Mesendoderm (in vitro differentiated cells): ENCODE measurements at regions not wholly inside any gene's neighbourhood (a gene's known extent, or its start where the extent isn't known, plus 50 kb on each side); places are given as distances from the start of the nearest gene placed in this dataset.

Experiments used
- DNase-seq: peaks from one replicate; pipeline ENCODE4 v3.0.0; 2013
- H2AK5ac ChIP-seq: 2 replicates; pipeline ENCODE4 v1.6.1; 2013; ENCODE audit warnings: low read length, inconsistent platforms
- H2BK120ac ChIP-seq: 2 replicates; pipeline ENCODE4 v1.6.1; 2013; ENCODE audit warnings: low read depth, mild to moderate bottlenecking, low read length, moderate library complexity, mixed read lengths
- H2BK15ac ChIP-seq: replicated peaks from 2 replicates; pipeline ENCODE4 v1.6.1; 2013; ENCODE audit warnings: low read depth, mild to moderate bottlenecking, moderate library complexity
- H2BK5ac ChIP-seq: 2 replicates; pipeline ENCODE4 v1.6.1; 2013; ENCODE audit warnings: low read length, inconsistent platforms
- H3K18ac ChIP-seq: 2 replicates; pipeline ENCODE4 v1.6.1; 2013; ENCODE audit warnings: mild to moderate bottlenecking, low read length, mixed read lengths
- H3K23ac ChIP-seq: one replicate; pipeline ENCODE4 v1.6.1; 2013; ENCODE audit warnings: low read length
- H3K27ac ChIP-seq: 2 replicates; pipeline ENCODE4 v1.5.1; 2013; ENCODE audit warnings: low read depth, mild to moderate bottlenecking, inconsistent platforms, low read length, moderate library complexity
- H3K27me3 ChIP-seq: 2 replicates; pipeline ENCODE4 v1.6.1; 2013; ENCODE audit warnings: low read length, control low read depth, mild to moderate bottlenecking, inconsistent platforms; ENCODE audit not compliant: insufficient read depth, poor library complexity
- H3K36me3 ChIP-seq: 2 replicates; pipeline ENCODE4 v1.6.1; 2013; ENCODE audit warnings: low read length, inconsistent platforms; ENCODE audit not compliant: control insufficient read depth, insufficient read depth
- H3K4ac ChIP-seq: one replicate; pipeline ENCODE4 v1.6.1; 2013; ENCODE audit warnings: low read depth, mild to moderate bottlenecking, low read length, moderate library complexity
- H3K4me1 ChIP-seq: 2 replicates; pipeline ENCODE4 v1.6.1; 2013; ENCODE audit warnings: low read depth, low read length, inconsistent platforms; ENCODE audit not compliant: control insufficient read depth
- H3K4me2 ChIP-seq: 2 replicates; pipeline ENCODE4 v1.6.1; 2013; ENCODE audit warnings: low read length
- H3K4me3 ChIP-seq: 2 replicates; pipeline ENCODE4 v1.5.1; 2013; ENCODE audit warnings: mild to moderate bottlenecking, low read length
- H3K56ac ChIP-seq: one replicate; pipeline ENCODE4 v1.6.1; 2013; ENCODE audit warnings: low read length
- H3K79me1 ChIP-seq: 2 replicates; pipeline ENCODE4 v1.6.1; 2013; ENCODE audit warnings: low read length, inconsistent platforms
- H3K79me2 ChIP-seq: 2 replicates; pipeline ENCODE4 v1.6.1; 2013; ENCODE audit warnings: mild to moderate bottlenecking, low read length; ENCODE audit not compliant: control insufficient read depth, insufficient read depth
- H3K9ac ChIP-seq: 2 replicates; pipeline ENCODE4 v1.6.1; 2013; ENCODE audit warnings: low read length, inconsistent platforms
- H4K5ac ChIP-seq: one replicate; pipeline ENCODE4 v1.6.1; 2013; ENCODE audit warnings: low read length
- H4K8ac ChIP-seq: one replicate; pipeline ENCODE4 v1.6.1; 2013; ENCODE audit warnings: low read depth, mild to moderate bottlenecking, control low read depth, low read length, moderate library complexity
- WGBS: extraction: QIAGEN DNeasy Blood & Tissue Kit; methylation state at CpG from one replicate; pipeline ENCODE4 v1.1.7; 2013; ENCODE audit warnings: low lambda C conversion rate, missing lambda C conversion rate; ENCODE audit not compliant: insufficient coverage; ENCODE audit errors: extremely low coverage; 5-methylcytosine and 5-hydroxymethylcytosine counted together

DNA sequence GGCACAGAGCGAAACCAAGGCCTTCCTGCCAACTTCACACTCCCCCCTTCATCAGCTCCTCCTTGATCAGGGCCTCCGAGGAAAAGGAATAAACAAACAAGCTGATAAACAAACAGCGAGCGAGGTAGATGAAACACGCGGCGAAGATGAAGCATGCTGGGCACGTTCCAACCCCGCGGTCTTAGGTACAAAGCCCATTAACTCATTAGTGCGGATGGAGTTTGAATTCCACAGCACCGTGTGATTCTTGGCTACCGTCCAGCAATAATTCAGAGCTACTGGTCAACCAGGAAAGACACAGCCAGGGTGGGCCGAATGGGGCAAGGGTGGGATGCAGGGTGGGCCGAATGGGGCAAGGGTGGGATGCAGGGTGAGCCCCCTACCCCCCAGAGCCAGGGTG, 67.3 kb downstream of the RBFOX3 start:
- H3K9ac ChIP-seq: no peak overlapping the region

GRCh38 chr17:79542718-79543117, 68.1 kb downstream of the RBFOX3 start:
- DNase-seq: no peak
- no peak overlapping the region for H2BK15ac ChIP-seq
- H3K4me1 ChIP-seq: no peaks in the 10 kb centered on the region
- no peak overlapping the region for H4K8ac ChIP-seq
- no CpG with 5 or more reads among the region's 8 CpGs for WGBS
- no peak overlapping the region for H3K23ac ChIP-seq
- H3K4me3 ChIP-seq: no peak overlapping the region
- no peak overlapping the region for H3K9ac ChIP-seq
- no peak overlapping the region for H2AK5ac ChIP-seq
- H4K5ac ChIP-seq: no peak overlapping the region
- no peak overlapping the region for H3K18ac ChIP-seq
- no peaks in the 10 kb centered on the region for H3K27me3 ChIP-seq
- no peaks in the 10 kb centered on the region for H3K36me3 ChIP-seq
- no peak overlapping the region for H2BK120ac ChIP-seq
- no peak overlapping the region for H3K4me2 ChIP-seq
- H3K79me1 ChIP-seq: no peaks in the 10 kb centered on the region
- no peak overlapping the region for H3K4ac ChIP-seq
- no peak overlapping the region for H3K27ac ChIP-seq
- H2BK5ac ChIP-seq: no peak overlapping the region
- no peak overlapping the region for H3K56ac ChIP-seq
- H3K79me2 ChIP-seq: no peaks in the 10 kb centered on the region

More for the DNA sequence above, 67.3 kb downstream of the RBFOX3 start:
- H3K4me3 ChIP-seq: no peak overlapping the region
- no peak overlapping the region for H2BK120ac ChIP-seq
- H3K18ac ChIP-seq: no peak overlapping the region
- H3K79me1 ChIP-seq: no peaks in the 10 kb centered on the region
- no peak overlapping the region for H3K4ac ChIP-seq
- no peak overlapping the region for H3K27ac ChIP-seq
- no peaks in the 10 kb centered on the region for H3K4me1 ChIP-seq
- H4K5ac ChIP-seq: no peak overlapping the region
- no peak overlapping the region for H3K56ac ChIP-seq
- H2BK15ac ChIP-seq: no peak overlapping the region
- H3K36me3 ChIP-seq: no peaks in the 10 kb centered on the region
- DNase-seq: no peak
- no peak overlapping the region for H2BK5ac ChIP-seq
- no CpG with 5 or more reads among the region's 15 CpGs for WGBS
- no peaks in the 10 kb centered on the region for H3K79me2 ChIP-seq
- H3K23ac ChIP-seq: no peak overlapping the region
- no peak overlapping the region for H2AK5ac ChIP-seq
- H3K27me3 ChIP-seq: no peaks in the 10 kb centered on the region
- H3K4me2 ChIP-seq: no peak overlapping the region
- H4K8ac ChIP-seq: no peak overlapping the region

DNA sequence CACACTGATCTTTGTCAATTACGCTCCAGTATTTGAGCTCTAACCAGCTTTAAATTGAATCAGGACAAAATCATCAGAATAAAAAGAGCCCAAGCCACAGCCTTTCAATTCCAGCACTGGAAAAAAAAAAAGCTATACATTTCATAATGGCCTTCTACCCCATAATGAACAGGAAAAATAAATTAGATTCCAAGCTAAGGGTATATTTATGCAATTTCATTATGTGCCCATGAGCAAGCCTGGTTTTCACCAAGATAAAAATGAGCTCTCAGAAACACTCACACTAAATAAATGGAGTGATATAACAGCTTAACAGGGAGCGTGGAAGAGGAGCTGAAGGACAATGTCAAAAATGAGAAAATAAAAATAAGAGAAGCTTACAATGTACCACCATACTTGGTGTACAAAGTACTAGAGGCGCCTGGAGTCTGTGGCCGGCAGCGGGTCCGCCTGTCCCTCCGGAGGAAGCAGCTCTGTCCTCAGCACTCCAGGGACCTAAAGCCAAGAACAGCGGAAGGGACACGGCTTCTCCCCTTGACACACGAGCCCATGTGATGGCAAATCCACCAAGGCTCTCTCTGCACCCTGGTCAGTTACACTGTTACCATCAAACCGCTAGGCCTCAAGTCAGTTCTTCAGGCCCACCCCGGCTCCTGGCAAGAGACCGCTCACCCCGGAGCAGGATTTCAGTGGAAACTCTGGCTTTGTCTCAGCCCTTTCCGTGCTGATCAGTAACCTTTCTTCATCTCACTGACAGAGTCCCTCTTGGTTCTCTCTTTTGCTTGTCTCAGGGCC, 69.6 kb downstream of the RBFOX3 start:
- no peak overlapping the region for H3K4me2 ChIP-seq
- no peak overlapping the region for H3K23ac ChIP-seq
- H2BK5ac ChIP-seq: no peak overlapping the region
- H3K36me3 ChIP-seq: no peaks in the 10 kb centered on the region
- H3K18ac ChIP-seq: no peak overlapping the region
- no peak overlapping the region for H3K56ac ChIP-seq
- DNase-seq: no peak
- H4K8ac ChIP-seq: no peak overlapping the region
- no peak overlapping the region for H3K27ac ChIP-seq
- no peak overlapping the region for H4K5ac ChIP-seq
- H3K9ac ChIP-seq: no peak overlapping the region
- no peak overlapping the region for H2BK15ac ChIP-seq
- no peak overlapping the region for H2BK120ac ChIP-seq
- H2AK5ac ChIP-seq: no peak overlapping the region
- H3K4me3 ChIP-seq: no peak overlapping the region
- H3K4ac ChIP-seq: no peak overlapping the region
- no peaks in the 10 kb centered on the region for H3K4me1 ChIP-seq
- no peaks in the 10 kb centered on the region for H3K79me1 ChIP-seq
- H3K79me2 ChIP-seq: no peaks in the 10 kb centered on the region
- H3K27me3 ChIP-seq: no peaks in the 10 kb centered on the region
- no CpG with 5 or more reads among the region's 15 CpGs for WGBS

- Histone ChIP-seq H3K4me3 (no peak overlapping the region), H3K18ac (no peak overlapping the region), H3K27ac (no peak overlapping the region), H3K79me2 (no peaks in the 10 kb centered on the region), H3K4me1 (no peaks in the 10 kb centered on the region), H3K36me3 (no peaks in the 10 kb centered on the region), H2AK5ac (no peak overlapping the region), H3K4ac (no peak overlapping the region), H3K79me1 (no peaks in the 10 kb centered on the region), H4K5ac (no peak overlapping the region), H3K9ac (no peak overlapping the region), H2BK5ac (no peak overlapping the region), H3K56ac (no peak overlapping the region), H2BK15ac (no peak overlapping the region), H2BK120ac (no peak overlapping the region), H3K27me3 (no peaks in the 10 kb centered on the region), H4K8ac (no peak overlapping the region), H3K4me2 (no peak overlapping the region), H3K23ac (no peak overlapping the region)
- DNase-seq: no peak
- WGBS: no CpG with 5 or more reads among the region's 25 CpGs
Measured at GRCh38 chr17:79539944-79540705, 70.7 kb downstream of the RBFOX3 start.

DNA sequence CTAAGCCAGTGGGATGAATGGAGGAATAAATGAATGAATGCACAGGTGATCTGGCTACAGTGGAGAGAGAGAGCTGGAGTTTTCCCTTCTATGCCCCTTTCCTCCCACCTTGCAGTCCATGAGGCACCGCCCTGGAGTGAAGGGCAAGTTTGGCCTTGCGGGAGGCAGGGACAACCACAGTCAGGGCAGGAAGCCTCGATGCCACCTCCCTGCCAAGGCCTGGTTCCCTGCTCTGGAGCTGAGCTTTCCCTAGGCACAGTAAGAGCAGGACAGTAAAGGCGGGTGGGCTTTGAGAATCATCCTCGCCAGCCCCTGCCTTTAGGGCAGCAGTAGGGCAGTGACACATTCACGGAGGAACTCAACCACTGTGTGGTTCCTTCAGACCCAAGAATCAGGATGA, 72.6 kb downstream of the RBFOX3 start:
- H3K4me2 ChIP-seq: no peak overlapping the region
- no peaks in the 10 kb centered on the region for H3K36me3 ChIP-seq
- H2BK5ac ChIP-seq: no peak overlapping the region
- H2BK15ac ChIP-seq: no peak overlapping the region
- H3K79me2 ChIP-seq: no peaks in the 10 kb centered on the region
- H4K5ac ChIP-seq: no peak overlapping the region
- H4K8ac ChIP-seq: no peak overlapping the region
- no peak overlapping the region for H3K4me3 ChIP-seq
- no peak overlapping the region for H3K9ac ChIP-seq
- no peak overlapping the region for H3K18ac ChIP-seq
- H2AK5ac ChIP-seq: no peak overlapping the region
- no peaks in the 10 kb centered on the region for H3K27me3 ChIP-seq
- H3K23ac ChIP-seq: no peak overlapping the region
- no peak for DNase-seq
- no peak overlapping the region for H3K4ac ChIP-seq
- no peak overlapping the region for H3K27ac ChIP-seq
- H3K56ac ChIP-seq: no peak overlapping the region
- H3K79me1 ChIP-seq: no peaks in the 10 kb centered on the region
- no peak overlapping the region for H2BK120ac ChIP-seq
- WGBS: no CpG with 5 or more reads among the region's 6 CpGs
- no peaks in the 10 kb centered on the region for H3K4me1 ChIP-seq
